ENCODE measurements at regions not wholly inside any gene's neighbourhood (a gene's known extent, or its start where the extent isn't known, plus 50 kb on each side); places are given as distances from the start of the nearest gene placed in this dataset.

DNA sequence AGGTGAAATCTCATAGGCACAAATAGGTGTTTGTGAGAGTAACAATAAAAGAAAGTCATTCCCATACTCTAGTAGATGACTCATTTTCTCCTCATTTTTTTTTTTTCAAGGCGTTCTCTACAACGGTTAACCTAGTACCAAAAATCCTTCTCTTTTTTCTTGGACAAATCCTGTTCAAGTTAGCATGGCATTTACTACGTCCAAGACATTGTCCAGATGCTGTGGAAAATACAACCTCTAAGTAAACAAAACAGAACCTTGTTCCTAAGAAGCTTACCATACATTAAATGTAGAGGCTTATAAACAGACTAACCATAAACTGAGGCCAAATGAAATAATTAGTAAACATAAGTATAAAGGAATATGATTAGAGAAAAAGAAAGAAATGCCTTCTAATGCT is 76.2 kb upstream of the RGS4 start:
- TF ChIP-seq, protein P1, sequence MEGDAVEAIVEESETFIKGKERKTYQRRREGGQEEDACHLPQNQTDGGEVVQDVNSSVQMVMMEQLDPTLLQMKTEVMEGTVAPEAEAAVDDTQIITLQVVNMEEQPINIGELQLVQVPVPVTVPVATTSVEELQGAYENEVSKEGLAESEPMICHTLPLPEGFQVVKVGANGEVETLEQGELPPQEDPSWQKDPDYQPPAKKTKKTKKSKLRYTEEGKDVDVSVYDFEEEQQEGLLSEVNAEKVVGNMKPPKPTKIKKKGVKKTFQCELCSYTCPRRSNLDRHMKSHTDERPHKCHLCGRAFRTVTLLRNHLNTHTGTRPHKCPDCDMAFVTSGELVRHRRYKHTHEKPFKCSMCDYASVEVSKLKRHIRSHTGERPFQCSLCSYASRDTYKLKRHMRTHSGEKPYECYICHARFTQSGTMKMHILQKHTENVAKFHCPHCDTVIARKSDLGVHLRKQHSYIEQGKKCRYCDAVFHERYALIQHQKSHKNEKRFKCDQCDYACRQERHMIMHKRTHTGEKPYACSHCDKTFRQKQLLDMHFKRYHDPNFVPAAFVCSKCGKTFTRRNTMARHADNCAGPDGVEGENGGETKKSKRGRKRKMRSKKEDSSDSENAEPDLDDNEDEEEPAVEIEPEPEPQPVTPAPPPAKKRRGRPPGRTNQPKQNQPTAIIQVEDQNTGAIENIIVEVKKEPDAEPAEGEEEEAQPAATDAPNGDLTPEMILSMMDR (IDR thresholded peaks at IDR 0.05; ENCODE audit: low read depth, low read length): no peak
- no peak for DNase-seq (ENCODE audit: extremely low read depth, low read depth)

DNA sequence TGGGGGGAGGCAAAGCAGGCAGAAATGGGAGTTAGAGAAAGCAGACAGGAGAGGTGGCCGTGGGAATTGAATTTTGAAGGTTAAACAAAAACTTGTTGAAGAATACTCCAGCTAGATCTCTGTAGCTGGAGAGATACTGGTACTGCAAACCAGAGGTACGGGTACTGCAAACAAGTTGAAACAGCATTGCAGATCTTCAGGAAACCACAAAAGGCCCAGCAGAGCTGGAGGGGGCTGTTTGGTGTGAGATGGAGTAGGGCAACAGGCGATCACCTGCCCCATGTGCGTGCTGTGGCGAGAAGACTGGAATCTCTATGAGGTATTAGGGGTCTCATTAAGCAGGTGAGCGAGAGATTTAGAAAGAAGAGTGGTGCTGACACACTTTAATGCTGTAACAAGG is 77.7 kb upstream of the RGS4 start:
- TF ChIP-seq, protein P1 (IDR thresholded peaks at IDR 0.05; ENCODE audit: low read depth, low read length): no peak
- no peak for DNase-seq (ENCODE audit: extremely low read depth, low read depth)

DNA sequence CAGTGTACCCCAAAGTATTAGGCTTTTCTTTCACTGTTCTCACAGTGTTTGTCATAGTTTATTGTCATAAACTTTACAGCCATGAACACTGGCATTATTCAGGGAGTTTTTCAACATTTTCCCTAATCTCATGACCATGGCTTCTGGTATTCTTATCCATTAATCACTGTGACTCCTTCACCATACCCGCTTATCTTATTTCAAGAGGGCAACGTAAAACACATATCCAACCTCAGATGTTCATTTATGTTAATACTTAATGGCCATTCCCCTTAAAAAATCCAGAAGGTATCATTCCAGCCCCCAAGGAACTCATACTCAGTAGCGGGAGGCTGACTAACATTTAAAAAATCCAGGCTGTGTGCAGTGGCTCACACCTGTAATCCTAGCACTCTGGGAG is 78.5 kb upstream of the RGS4 start:
- no peak for DNase-seq (ENCODE audit: extremely low read depth, low read depth)
- TF ChIP-seq, protein P1 (IDR thresholded peaks at IDR 0.05; ENCODE audit: low read depth, low read length): no peak

DNA sequence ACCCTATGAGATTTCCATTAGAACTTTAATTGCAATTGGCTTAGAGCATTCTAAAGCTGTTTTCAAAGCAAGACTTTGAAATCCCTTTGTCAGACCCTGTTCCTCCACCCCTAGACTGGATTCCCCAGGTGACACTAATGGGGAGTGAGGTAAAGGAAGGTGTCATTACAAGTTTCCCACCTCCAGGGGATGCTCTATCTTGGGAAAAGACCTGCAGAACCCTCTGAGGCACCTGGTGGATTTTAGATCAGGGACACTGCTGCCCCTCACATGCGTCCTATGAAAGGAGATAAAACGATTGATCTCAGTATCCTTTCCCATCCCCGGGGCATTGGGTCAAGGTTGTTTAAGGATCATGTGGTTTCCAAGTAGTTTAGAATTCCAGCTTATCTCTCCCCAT is 80.3 kb upstream of the RGS4 start:
- TF ChIP-seq, protein P1 (IDR thresholded peaks at IDR 0.05; ENCODE audit: low read depth, low read length): no peak
- DNase-seq (ENCODE audit: extremely low read depth, low read depth): no peak

DNA sequence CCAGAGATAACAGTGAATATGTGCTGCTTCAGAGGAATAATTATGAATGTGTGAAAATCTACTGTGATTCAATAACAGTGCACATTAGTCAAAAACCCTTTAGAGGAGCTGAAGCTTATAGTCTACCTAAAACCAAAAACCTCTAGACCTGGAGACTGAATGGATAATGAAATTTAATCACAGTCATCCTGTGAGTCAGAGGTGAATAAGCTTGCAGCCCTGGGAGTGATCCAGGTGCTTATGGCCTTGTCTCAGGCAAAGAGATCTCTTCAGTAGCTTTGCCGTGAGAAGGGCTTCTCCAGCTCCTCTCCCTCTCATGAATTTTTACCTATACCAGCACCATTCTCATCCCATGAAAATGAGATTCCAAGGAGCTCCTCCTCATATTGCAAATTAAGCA is 81.3 kb upstream of the RGS4 start:
- TF ChIP-seq, protein P1 (IDR thresholded peaks at IDR 0.05; ENCODE audit: low read depth, low read length): no peak
- DNase-seq (ENCODE audit: extremely low read depth, low read depth): no peak

DNA sequence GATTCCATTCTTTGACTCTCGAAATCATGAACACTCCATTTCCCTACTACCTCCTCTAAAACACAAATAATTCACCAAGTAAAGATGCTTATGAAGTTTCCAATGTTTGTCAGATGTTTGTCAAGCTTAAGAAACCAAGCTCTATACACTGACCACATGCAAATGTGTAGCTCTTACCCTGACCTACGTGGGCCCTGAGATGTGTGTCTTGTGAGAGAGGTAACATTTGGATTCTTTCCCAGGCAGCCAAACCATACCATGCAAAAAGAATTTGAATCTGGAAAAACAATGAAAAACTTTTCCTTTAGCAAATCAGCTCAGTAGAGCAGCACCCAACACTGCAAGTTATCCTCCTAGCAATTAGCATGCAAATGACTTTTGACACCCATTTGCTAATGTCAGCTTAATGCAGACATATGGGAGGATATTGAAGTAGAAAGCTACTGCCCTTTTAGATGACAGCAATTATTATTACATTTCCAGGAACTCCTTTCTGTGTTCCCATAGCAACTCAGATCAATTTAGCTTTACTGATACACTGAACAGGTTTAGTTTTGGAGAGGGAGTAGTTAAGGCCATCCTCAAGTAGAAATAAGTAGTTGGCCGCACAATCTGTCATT is 83.2 kb upstream of the RGS4 start:
- DNase-seq (ENCODE audit: extremely low read depth, low read depth): no peak
- TF ChIP-seq, protein P1 (IDR thresholded peaks at IDR 0.05; ENCODE audit: low read depth, low read length): no peak

DNA sequence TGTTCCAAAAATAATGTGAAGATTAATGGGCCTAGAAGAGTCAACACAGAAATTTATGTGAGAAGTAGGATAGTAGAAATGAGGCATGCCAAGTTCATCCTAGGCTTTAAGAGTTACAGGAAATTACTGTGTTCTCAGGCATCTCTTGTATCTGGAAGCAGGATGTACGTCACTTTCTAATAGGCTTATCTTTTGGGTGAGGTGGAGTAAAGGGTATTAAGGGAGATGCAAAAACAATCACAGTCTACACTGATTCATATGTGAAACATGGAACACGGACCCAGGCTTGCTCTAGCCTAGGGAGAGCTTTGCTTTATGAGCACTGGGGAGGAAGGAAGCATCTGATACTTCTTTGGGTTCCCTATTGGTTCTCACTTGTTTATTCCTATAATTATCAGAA is 84.5 kb upstream of the RGS4 start:
- TF ChIP-seq, protein P1 (IDR thresholded peaks at IDR 0.05; ENCODE audit: low read depth, low read length): no peak
- DNase-seq (ENCODE audit: extremely low read depth, low read depth): no peak

Measured in AG09319 (cell line).